ENCODE measurements at regions not wholly inside any gene's neighbourhood (a gene's known extent, or its start where the extent isn't known, plus 50 kb on each side); places are given as distances from the start of the nearest gene placed in this dataset.

GRCh38 chr17:77719806-77720205 lies 238.7 kb upstream of the TNRC6C start:
- no peaks in the 10 kb centered on the region for H3K36me3 Mint-ChIP-seq (ENCODE audit: low read depth, unreplicated experiment)
- no peaks in the 10 kb centered on the region for H3K4me1 Mint-ChIP-seq (ENCODE audit: unreplicated experiment)
- no peak for TF ChIP-seq CTCF (IDR thresholded peaks at IDR 0.05; ENCODE audit: unreplicated experiment)
- no peaks in the 10 kb centered on the region for H3K9me3 Mint-ChIP-seq (ENCODE audit: unreplicated experiment)
- peaks cover 2% of the 10 kb centered on the region for H3K27me3 Mint-ChIP-seq (ENCODE audit: unreplicated experiment)
- H3K27ac Mint-ChIP-seq (ENCODE audit: unreplicated experiment): no peak overlapping the region
- no peak for DNase-seq (ENCODE audit: low spot score)
- no peak overlapping the region for H3K4me3 Mint-ChIP-seq (ENCODE audit: unreplicated experiment)

GRCh38 chr17:77720946-77721845 lies 237.3 kb upstream of the TNRC6C start:
- no peak for TF ChIP-seq CTCF (IDR thresholded peaks at IDR 0.05; ENCODE audit: unreplicated experiment)
- no peak for DNase-seq (ENCODE audit: low spot score)
- no peaks in the 10 kb centered on the region for H3K4me1 Mint-ChIP-seq (ENCODE audit: unreplicated experiment)
- H3K27ac Mint-ChIP-seq (ENCODE audit: unreplicated experiment): no peak overlapping the region
- H3K36me3 Mint-ChIP-seq (ENCODE audit: low read depth, unreplicated experiment): no peaks in the 10 kb centered on the region
- no peaks in the 10 kb centered on the region for H3K9me3 Mint-ChIP-seq (ENCODE audit: unreplicated experiment)
- H3K27me3 Mint-ChIP-seq (ENCODE audit: unreplicated experiment): peaks cover 2% of the 10 kb centered on the region
- H3K4me3 Mint-ChIP-seq (ENCODE audit: unreplicated experiment): no peak overlapping the region

- DNase-seq (ENCODE audit: low spot score): no peak
Observed at GRCh38 chr17:77721846-77722160, 236.7 kb upstream of the TNRC6C start.

GRCh38 chr17:77722366-77722765 lies 236.1 kb upstream of the TNRC6C start:
- Mint-ChIP-seq H3K4me1 (ENCODE audit: unreplicated experiment) (no peaks in the 10 kb centered on the region), H3K36me3 (ENCODE audit: low read depth, unreplicated experiment) (no peaks in the 10 kb centered on the region), H3K27ac (ENCODE audit: unreplicated experiment) (no peak overlapping the region), H3K27me3 (ENCODE audit: unreplicated experiment) (peaks cover 2% of the 10 kb centered on the region), H3K9me3 (ENCODE audit: unreplicated experiment) (no peaks in the 10 kb centered on the region), H3K4me3 (ENCODE audit: unreplicated experiment) (no peak overlapping the region)
- DNase-seq (ENCODE audit: low spot score): no peak
- no peak for TF ChIP-seq CTCF (IDR thresholded peaks at IDR 0.05; ENCODE audit: unreplicated experiment)

More at GRCh38 chr17:77721846-77722160, 236.7 kb upstream of the TNRC6C start:
- Mint-ChIP-seq H3K4me1 (ENCODE audit: unreplicated experiment) (no peaks in the 10 kb centered on the region), H3K4me3 (ENCODE audit: unreplicated experiment) (no peak overlapping the region), H3K27me3 (ENCODE audit: unreplicated experiment) (peaks cover 2% of the 10 kb centered on the region), H3K36me3 (ENCODE audit: low read depth, unreplicated experiment) (no peaks in the 10 kb centered on the region), H3K9me3 (ENCODE audit: unreplicated experiment) (no peaks in the 10 kb centered on the region), H3K27ac (ENCODE audit: unreplicated experiment) (no peak overlapping the region)
- TF ChIP-seq CTCF (IDR thresholded peaks at IDR 0.05; ENCODE audit: unreplicated experiment): no peak
